Uterus (tissue), 3 donors: ENCODE measurements at regions not wholly inside any gene's neighbourhood (a gene's known extent, or its start where the extent isn't known, plus 50 kb on each side); places are given as distances from the start of the nearest gene placed in this dataset.

Experiments used
- DNase-seq, 2 donors: peaks; one replicate each; pipeline ENCODE4 v3.0.0-alpha.2; 2019 to 2020
- H3K27ac ChIP-seq, 2 donors: fragments of 200-600 bp; sonication (generic); 1 replicate in 1 of 2; 2 replicates in 1 of 2; pipeline ENCODE4 v1.5.1; 2016 to 2018
- H3K27me3 ChIP-seq, 2 donors: fragments of 200-600 bp; sonication (generic); one replicate each; pipeline ENCODE4 v1.5.1; 2018 to 2019; ENCODE audit warnings: control low read depth in 1 of 2
- H3K36me3 ChIP-seq, 2 donors: fragments of 200-600 bp; sonication (generic); one replicate each; pipeline ENCODE4 v1.5.1; 2019; ENCODE audit warnings: control low read depth in 1 of 2
- H3K4me1 ChIP-seq, 2 donors: fragments of 200-600 bp; sonication (generic); one replicate each; pipeline ENCODE4 v1.5.1; 2018 to 2019; ENCODE audit warnings: control low read depth in 1 of 2
- H3K4me3 ChIP-seq, 2 donors: fragments of 200-600 bp; sonication (generic); 1 replicate in 1 of 2; 2 replicates in 1 of 2; pipeline ENCODE4 v1.5.1; 2018 to 2019; ENCODE audit warnings: mild to moderate bottlenecking in 1 of 2
- H3K9me3 ChIP-seq, 2 donors: fragments of 200-600 bp; sonication (generic); one replicate each; pipeline ENCODE4 v1.5.1; 2019; ENCODE audit warnings: control low read depth in 1 of 2
- CTCF ChIP-seq, 4 experiments: fragments of 200-600 bp in 2 of 4; fragments of 450-650 bp in 2 of 4; sonication (generic) in 2 of 4; IDR thresholded peaks; one replicate each; pipeline ENCODE4 v1.5.1; 2016 to 2019; ENCODE audit warnings: antibody characterized with exemption in 4 of 4, mild to moderate bottlenecking in 2 of 4, moderate library complexity in 1 of 4
- POLR2A ChIP-seq, 2 donors: fragments of 450-650 bp; IDR thresholded peaks; one replicate each; pipeline ENCODE4 v1.6.1; 2016; ENCODE audit warnings: antibody characterized with exemption in 2 of 2, mild to moderate bottlenecking in 1 of 2, moderate library complexity in 1 of 2
- intact Hi-C: fragments of 100-400 bp; cut with DNase I; formaldehyde crosslinking; loops from one replicate; pipeline ENCODE4 v1.15.1; 2023; ENCODE audit warnings: low total_unique reads
- donor health status: DM: yes; HTN: yes; CAD: no.

DNA sequence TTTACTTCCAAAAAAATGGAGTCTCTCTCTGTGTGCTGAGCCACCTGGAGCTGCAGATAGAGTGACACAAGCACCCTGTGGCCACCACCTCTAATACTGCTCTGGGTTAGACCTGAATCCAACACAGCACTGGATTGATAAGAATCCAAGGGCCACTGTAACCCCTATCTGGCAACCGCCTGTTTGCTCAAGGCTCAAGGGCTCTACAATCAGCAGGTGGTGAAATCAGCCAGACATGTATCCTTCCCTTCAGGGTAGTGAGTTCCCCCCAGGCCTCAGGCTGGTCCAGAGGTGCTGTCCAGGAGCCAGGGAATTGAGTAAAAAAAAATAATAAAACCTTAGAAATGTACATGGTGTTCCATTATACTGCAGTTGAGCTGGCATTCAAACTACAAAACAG lies 509.0 kb downstream of the KIF4B start:
- no peak overlapping the region for H3K4me3 ChIP-seq
- TF ChIP-seq POLR2A (IDR thresholded peaks at IDR 0.05) (no peak), CTCF (IDR thresholded peaks at IDR 0.05) (no peak)
- DNase-seq = no peak
- no peaks in the 10 kb centered on the region for H3K4me1 ChIP-seq
- no peaks in the 10 kb centered on the region for H3K36me3 ChIP-seq
- H3K27ac ChIP-seq = no peak overlapping the region
- no peaks in the 10 kb centered on the region for H3K27me3 ChIP-seq
- no peaks in the 10 kb centered on the region for H3K9me3 ChIP-seq
- intact Hi-C loops = no loop called here

- Histone ChIP-seq H3K27ac (no peak overlapping the region), H3K27me3 (no peaks in the 10 kb centered on the region), H3K4me3 (no peak overlapping the region), H3K36me3 (no peaks in the 10 kb centered on the region), H3K9me3 (no peaks in the 10 kb centered on the region), H3K4me1 (no peaks in the 10 kb centered on the region)
- no peak for DNase-seq
- TF ChIP-seq POLR2A (IDR thresholded peaks at IDR 0.05) (no peak), CTCF (IDR thresholded peaks at IDR 0.05) (no peak)
- intact Hi-C loops = no loop called here
Measured at GRCh38 chr5:155529362-155529761, 515.8 kb downstream of the KIF4B start.

DNA sequence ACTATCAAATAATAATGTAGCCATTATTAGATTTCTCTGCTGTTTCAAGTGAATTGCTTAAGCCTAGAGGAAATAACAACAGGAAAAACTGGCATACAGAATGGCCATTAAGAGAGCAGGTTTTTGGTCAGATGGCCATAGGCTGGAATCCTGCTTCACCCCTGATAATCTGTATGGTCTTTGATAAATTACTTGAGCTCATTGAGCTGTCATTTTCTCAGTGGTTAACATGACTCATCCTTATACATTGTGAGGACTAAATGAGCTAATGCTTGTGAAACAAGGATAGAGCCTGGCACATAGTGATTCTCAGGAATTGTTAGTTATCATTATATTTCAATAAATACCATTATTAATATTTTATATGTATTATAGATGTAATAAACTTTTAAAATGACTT lies 516.5 kb downstream of the KIF4B start:
- no peak for DNase-seq
- H3K4me1 ChIP-seq = no peaks in the 10 kb centered on the region
- no peaks in the 10 kb centered on the region for H3K36me3 ChIP-seq
- intact Hi-C loops = loop anchor here (2.0 kb wide), 1 partner anchor 31 kb away; no protein-coding TSS in a partner anchor
- no peak overlapping the region for H3K27ac ChIP-seq
- no peak for TF ChIP-seq CTCF (IDR thresholded peaks at IDR 0.05)
- no peak for TF ChIP-seq POLR2A (IDR thresholded peaks at IDR 0.05)
- H3K4me3 ChIP-seq = no peak overlapping the region
- H3K27me3 ChIP-seq = no peaks in the 10 kb centered on the region
- H3K9me3 ChIP-seq = no peaks in the 10 kb centered on the region

DNA sequence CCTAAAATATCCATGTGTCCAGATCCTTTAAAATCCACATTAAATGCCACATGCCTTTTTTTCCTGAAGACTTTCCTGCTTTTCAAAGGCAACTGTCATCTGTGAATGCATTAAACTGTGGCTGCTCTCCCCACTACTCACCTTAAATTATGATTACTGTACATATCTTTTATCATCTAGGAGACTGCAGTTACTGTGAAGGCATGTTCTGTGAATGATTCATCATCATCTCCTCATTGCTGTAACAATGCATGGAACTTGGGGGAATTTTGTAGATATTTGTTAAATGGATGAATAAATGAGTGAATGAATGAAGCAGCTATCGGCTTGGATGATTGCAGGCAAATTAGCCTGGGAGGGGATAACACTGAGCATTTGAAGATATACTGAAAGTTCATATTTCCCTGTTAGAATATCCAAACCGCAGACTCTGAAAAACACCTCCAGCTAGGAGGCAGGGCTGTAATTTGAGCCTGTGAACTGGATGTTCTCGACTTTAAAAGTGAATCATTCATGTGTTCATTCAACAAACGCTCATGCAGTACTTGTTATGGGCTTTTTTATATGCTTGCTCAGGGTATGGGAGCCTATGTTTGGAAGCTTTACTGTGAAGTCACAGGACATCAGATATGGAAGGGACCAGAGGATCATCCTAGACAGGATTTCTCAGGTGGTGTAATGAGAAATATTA lies 519.2 kb downstream of the KIF4B start:
- Histone ChIP-seq H3K4me3 (no peak overlapping the region), H3K9me3 (no peaks in the 10 kb centered on the region), H3K36me3 (no peaks in the 10 kb centered on the region), H3K4me1 (no peaks in the 10 kb centered on the region), H3K27ac (no peak overlapping the region), H3K27me3 (no peaks in the 10 kb centered on the region)
- no peak for DNase-seq
- TF ChIP-seq CTCF (IDR thresholded peaks at IDR 0.05) = no peak
- TF ChIP-seq POLR2A (IDR thresholded peaks at IDR 0.05) = no peak
- intact Hi-C loops = no loop called here

DNA sequence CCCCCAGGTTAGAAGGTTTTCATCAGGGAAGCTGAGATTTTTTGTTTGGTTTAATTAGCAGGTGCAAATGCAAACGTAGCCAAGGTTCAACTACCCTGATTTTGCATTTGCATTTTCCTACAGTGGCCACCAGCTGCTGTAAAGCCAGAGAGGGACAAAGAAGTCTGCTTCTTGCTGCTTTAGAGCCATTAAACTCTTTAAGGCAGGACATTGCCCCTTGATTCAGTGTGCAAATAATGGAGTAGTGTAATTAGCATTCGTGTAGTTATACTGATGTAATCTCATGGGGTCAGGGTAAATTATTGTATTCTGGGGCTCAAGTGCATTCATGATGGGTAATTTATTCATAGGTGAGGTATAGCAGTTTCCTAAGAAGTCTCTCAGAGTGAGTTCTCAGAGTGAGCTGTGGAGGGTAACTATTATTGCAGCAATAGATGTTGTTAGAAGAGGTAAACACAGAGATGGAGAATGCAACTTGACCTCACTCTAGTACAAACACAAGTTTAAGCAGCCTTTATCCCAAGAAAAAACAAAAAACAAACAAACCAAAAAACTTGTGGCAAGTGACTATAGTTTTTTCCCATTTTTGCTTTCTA lies 526.5 kb downstream of the KIF4B start:
- no peak for TF ChIP-seq CTCF (IDR thresholded peaks at IDR 0.05)
- no peak for TF ChIP-seq POLR2A (IDR thresholded peaks at IDR 0.05)
- Histone ChIP-seq H3K27me3 (no peaks in the 10 kb centered on the region), H3K4me3 (no peak overlapping the region), H3K27ac (no peak overlapping the region), H3K36me3 (no peaks in the 10 kb centered on the region), H3K4me1 (no peaks in the 10 kb centered on the region), H3K9me3 (no peaks in the 10 kb centered on the region)
- intact Hi-C loops = no loop called here
- DNase-seq = no peak
